Endodermal cell (in vitro differentiated cells): ENCODE measurements at regions not wholly inside any gene's neighbourhood (a gene's known extent, or its start where the extent isn't known, plus 50 kb on each side); places are given as distances from the start of the nearest gene placed in this dataset.
A peak's percentile ranks its signal among the peaks of the same experiment; 100 is the strongest.

Experiments
- DNase-seq: peaks from one replicate; pipeline ENCODE4 v3.0.0-alpha.2; 2017
- H3K27ac ChIP-seq: 2 replicates; pipeline ENCODE4 v1.5.1; 2013; ENCODE audit warnings: mild to moderate bottlenecking, low read depth, low read length, moderate library complexity
- H3K27me3 ChIP-seq: 2 replicates; pipeline ENCODE4 v1.6.1; 2013; ENCODE audit warnings: mild to moderate bottlenecking, low read length, moderate library complexity; ENCODE audit not compliant: insufficient read depth, control insufficient read depth, poor library complexity, severe bottlenecking
- H3K36me3 ChIP-seq: 2 replicates; pipeline ENCODE4 v1.7.0; 2013; ENCODE audit warnings: mild to moderate bottlenecking, low read length, moderate library complexity; ENCODE audit not compliant: control insufficient read depth, insufficient read depth
- H3K4me1 ChIP-seq: one replicate; pipeline ENCODE4 v1.7.0; 2013; ENCODE audit warnings: low read length; ENCODE audit not compliant: control insufficient read depth, insufficient read depth
- H3K4me3 ChIP-seq: 2 replicates; pipeline ENCODE4 v1.5.1; 2013; ENCODE audit warnings: mild to moderate bottlenecking, low read length, moderate library complexity
- H3K9ac ChIP-seq: 2 replicates; pipeline ENCODE4 v1.6.1; 2013; ENCODE audit warnings: mild to moderate bottlenecking, low read length, moderate library complexity; ENCODE audit not compliant: poor library complexity, severe bottlenecking; ENCODE audit errors: extremely low read depth
- H3K9me3 ChIP-seq: 2 replicates; pipeline ENCODE4 v1.6.1; 2013; ENCODE audit warnings: mild to moderate bottlenecking, low read length, moderate library complexity; ENCODE audit not compliant: control insufficient read depth
- H3K27ac Mint-ChIP-seq: 2 replicates; pipeline ENCODE4 v1.8.0; 2020; ENCODE audit warnings: mixed read lengths
- H3K27me3 Mint-ChIP-seq: 2 replicates; pipeline ENCODE4 v1.8.0; 2021; ENCODE audit warnings: mild to moderate bottlenecking, mixed read lengths; ENCODE audit not compliant: insufficient read depth
- H3K36me3 Mint-ChIP-seq: 2 replicates; pipeline ENCODE4 v1.8.0; 2020; ENCODE audit warnings: low read depth, mixed read lengths
- H3K4me1 Mint-ChIP-seq: 2 replicates; pipeline ENCODE4 v1.8.0; 2020; ENCODE audit warnings: mixed read lengths
- H3K4me3 Mint-ChIP-seq: 2 replicates; pipeline ENCODE4 v1.8.0; 2020; ENCODE audit warnings: mild to moderate bottlenecking, moderate library complexity, mixed read lengths
- H3K9me3 Mint-ChIP-seq: 2 replicates; pipeline ENCODE4 v1.8.0; 2020; ENCODE audit warnings: mild to moderate bottlenecking, mixed read lengths
- CTCF ChIP-seq: fragments of 200-600 bp; sonication (generic); conservative IDR thresholded peaks from 2 replicates; pipeline ENCODE4 v1.5.0; 2021; ENCODE audit warnings: antibody characterized with exemption, mild to moderate bottlenecking
- WGBS, 2 experiments: methylation state at CpG; one replicate each; pipeline versions ENCODE4 v1.1.5 to v1.1.7; 2013; ENCODE audit warnings: missing lambda C conversion rate in 2 of 2, mixed read lengths in 1 of 2; ENCODE audit not compliant: insufficient coverage in 1 of 2, insufficient read length in 1 of 2; 5-methylcytosine and 5-hydroxymethylcytosine counted together

GRCh38 chr3:27986234-27986879 lies 255.1 kb upstream of the CMC1 start:
- WGBS, 2 experiments = 61 to 78% methylated on average over 4 to 6 of the region's 6 CpGs
- Mint-ChIP-seq H3K27me3 (no peaks in the 10 kb centered on the region), H3K4me3 (no peak overlapping the region), H3K9me3 (no peaks in the 10 kb centered on the region), H3K36me3 (no peaks in the 10 kb centered on the region), H3K4me1 (peaks cover 12% of the 10 kb centered on the region), H3K27ac (peak overlapping the region; percentile 85)
- DNase-seq = peak; percentile 79
- H3K36me3 ChIP-seq = no peaks in the 10 kb centered on the region
- no peak for TF ChIP-seq CTCF
- H3K4me3 ChIP-seq = no peak overlapping the region
- H3K4me1 ChIP-seq = no peaks in the 10 kb centered on the region
- H3K9ac ChIP-seq = no peak overlapping the region
- no peaks in the 10 kb centered on the region for H3K27me3 ChIP-seq
- no peak overlapping the region for H3K27ac ChIP-seq
- H3K9me3 ChIP-seq = no peaks in the 10 kb centered on the region

GRCh38 chr3:27990324-27990723 lies 251.1 kb upstream of the CMC1 start:
- no peak overlapping the region for H3K9ac ChIP-seq
- H3K9me3 Mint-ChIP-seq = no peaks in the 10 kb centered on the region
- TF ChIP-seq CTCF = no peak
- DNase-seq = no peak
- no peaks in the 10 kb centered on the region for H3K9me3 ChIP-seq
- H3K36me3 ChIP-seq = no peaks in the 10 kb centered on the region
- no peak overlapping the region for H3K27ac ChIP-seq
- no peak overlapping the region for H3K4me3 ChIP-seq
- H3K27me3 Mint-ChIP-seq = no peaks in the 10 kb centered on the region
- no peaks in the 10 kb centered on the region for H3K36me3 Mint-ChIP-seq
- peaks cover 25% of the 10 kb centered on the region for H3K4me1 Mint-ChIP-seq
- H3K27ac Mint-ChIP-seq = no peak overlapping the region
- no peak overlapping the region for H3K4me3 Mint-ChIP-seq
- H3K27me3 ChIP-seq = no peaks in the 10 kb centered on the region
- H3K4me1 ChIP-seq = peaks cover 6% of the 10 kb centered on the region

- Histone ChIP-seq H3K27ac (no peak overlapping the region), H3K27me3 (no peaks in the 10 kb centered on the region), H3K9me3 (no peaks in the 10 kb centered on the region), H3K9ac (no peak overlapping the region), H3K4me3 (no peak overlapping the region), H3K4me1 (peaks cover 6% of the 10 kb centered on the region), H3K36me3 (no peaks in the 10 kb centered on the region)
- TF ChIP-seq CTCF = no peak
- H3K27ac Mint-ChIP-seq = no peak overlapping the region
- H3K27me3 Mint-ChIP-seq = no peaks in the 10 kb centered on the region
- peaks cover 2% of the 10 kb centered on the region for H3K9me3 Mint-ChIP-seq
- peaks cover 22% of the 10 kb centered on the region for H3K4me1 Mint-ChIP-seq
- H3K36me3 Mint-ChIP-seq = no peaks in the 10 kb centered on the region
- no peak for DNase-seq
- H3K4me3 Mint-ChIP-seq = no peak overlapping the region
Measured at GRCh38 chr3:27990837-27991236, 250.6 kb upstream of the CMC1 start.
